Uterus (tissue), 2 donors: ENCODE measurements at regions not wholly inside any gene's neighbourhood (a gene's known extent, or its start where the extent isn't known, plus 50 kb on each side); places are given as distances from the start of the nearest gene placed in this dataset.

Experiments used
- CTCF ChIP-seq, 4 experiments: fragments of 200-600 bp in 2 of 4; fragments of 450-650 bp in 2 of 4; sonication (generic) in 2 of 4; IDR thresholded peaks; one replicate each; pipeline ENCODE4 v1.5.1; 2016 to 2019; ENCODE audit warnings: antibody characterized with exemption in 4 of 4, mild to moderate bottlenecking in 2 of 4, moderate library complexity in 1 of 4
- POLR2A ChIP-seq, 2 donors: fragments of 450-650 bp; IDR thresholded peaks; one replicate each; pipeline ENCODE4 v1.6.1; 2016; ENCODE audit warnings: antibody characterized with exemption in 2 of 2, mild to moderate bottlenecking in 1 of 2, moderate library complexity in 1 of 2

- TF ChIP-seq CTCF (IDR thresholded peaks at IDR 0.05) (no peak), POLR2A (IDR thresholded peaks at IDR 0.05) (no peak)
Observed at GRCh38 chr14:21825845-21826244, 152.2 kb upstream of the OR4E1 start.
